Vagina (tissue), 2 donors: ENCODE measurements at regions not wholly inside any gene's neighbourhood (a gene's known extent, or its start where the extent isn't known, plus 50 kb on each side); places are given as distances from the start of the nearest gene placed in this dataset.

Source experiments
- CTCF ChIP-seq, 3 experiments: fragments of 450-650 bp in 2 of 3; fragments of 200-600 bp in 1 of 3; sonication (generic) in 1 of 3; IDR thresholded peaks; one replicate each; pipeline ENCODE4 v1.5.1; 2017 to 2019; ENCODE audit warnings: antibody characterized with exemption in 3 of 3, mild to moderate bottlenecking in 2 of 3, moderate library complexity in 2 of 3
- POLR2AphosphoS5 ChIP-seq, 2 donors: sonication (generic); formaldehyde crosslinking; IDR thresholded peaks; one replicate each; pipeline ENCODE4 v1.9.0; 2017; ENCODE audit warnings: antibody characterized with exemption in 2 of 2, mild to moderate bottlenecking in 2 of 2, low read depth in 1 of 2; ENCODE audit not compliant: insufficient read depth in 1 of 2

- TF ChIP-seq POLR2AphosphoS5 (IDR thresholded peaks at IDR 0.05; ENCODE audit: insufficient read depth in 1 of 2, low read depth in 1 of 2) (no peak), CTCF (IDR thresholded peaks at IDR 0.05) (no peak)
Measured at GRCh38 chr3:127394984-127395662, 107.3 kb upstream of the PRR20G start.
